ENCODE measurements at regions not wholly inside any gene's neighbourhood (a gene's known extent, or its start where the extent isn't known, plus 50 kb on each side); places are given as distances from the start of the nearest gene placed in this dataset.
"Not testable (repeated sequence)": the region's sequence is repeated elsewhere in the genome, so short reads cannot be mapped to it uniquely, and the experiment has no call there.

DNA sequence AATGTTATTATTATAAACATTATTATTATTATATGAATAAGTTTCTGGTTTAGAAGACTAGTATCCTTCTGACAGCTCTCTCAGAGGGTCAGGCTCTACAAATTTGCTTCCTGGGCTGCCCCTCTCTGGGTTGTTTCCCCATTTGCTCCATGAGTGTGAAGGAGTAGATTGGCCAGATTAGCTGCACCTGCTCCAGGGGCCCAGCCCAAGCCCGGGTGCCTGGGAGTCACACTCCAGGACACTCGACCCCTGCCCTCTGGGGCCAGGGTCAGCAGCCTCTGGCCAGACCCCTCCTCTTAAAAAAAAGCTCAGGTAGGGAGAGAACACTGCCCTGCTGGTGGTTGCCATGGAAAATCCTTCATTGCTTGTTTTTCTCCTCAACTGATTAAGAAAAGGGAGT lies 169.0 kb upstream of the FOXD4L5 start:
- TF ChIP-seq, protein P1, sequence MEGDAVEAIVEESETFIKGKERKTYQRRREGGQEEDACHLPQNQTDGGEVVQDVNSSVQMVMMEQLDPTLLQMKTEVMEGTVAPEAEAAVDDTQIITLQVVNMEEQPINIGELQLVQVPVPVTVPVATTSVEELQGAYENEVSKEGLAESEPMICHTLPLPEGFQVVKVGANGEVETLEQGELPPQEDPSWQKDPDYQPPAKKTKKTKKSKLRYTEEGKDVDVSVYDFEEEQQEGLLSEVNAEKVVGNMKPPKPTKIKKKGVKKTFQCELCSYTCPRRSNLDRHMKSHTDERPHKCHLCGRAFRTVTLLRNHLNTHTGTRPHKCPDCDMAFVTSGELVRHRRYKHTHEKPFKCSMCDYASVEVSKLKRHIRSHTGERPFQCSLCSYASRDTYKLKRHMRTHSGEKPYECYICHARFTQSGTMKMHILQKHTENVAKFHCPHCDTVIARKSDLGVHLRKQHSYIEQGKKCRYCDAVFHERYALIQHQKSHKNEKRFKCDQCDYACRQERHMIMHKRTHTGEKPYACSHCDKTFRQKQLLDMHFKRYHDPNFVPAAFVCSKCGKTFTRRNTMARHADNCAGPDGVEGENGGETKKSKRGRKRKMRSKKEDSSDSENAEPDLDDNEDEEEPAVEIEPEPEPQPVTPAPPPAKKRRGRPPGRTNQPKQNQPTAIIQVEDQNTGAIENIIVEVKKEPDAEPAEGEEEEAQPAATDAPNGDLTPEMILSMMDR (IDR thresholded peaks at IDR 0.05; ENCODE audit: insufficient read depth, low read length, poor library complexity, severe bottlenecking): not testable (repeated sequence)
- not testable (repeated sequence) for TF ChIP-seq EZH2phosphoT487 (conservative IDR thresholded peaks at IDR 0.05; ENCODE audit: low read length)
